ENCODE measurements at regions not wholly inside any gene's neighbourhood (a gene's known extent, or its start where the extent isn't known, plus 50 kb on each side); places are given as distances from the start of the nearest gene placed in this dataset.

DNA sequence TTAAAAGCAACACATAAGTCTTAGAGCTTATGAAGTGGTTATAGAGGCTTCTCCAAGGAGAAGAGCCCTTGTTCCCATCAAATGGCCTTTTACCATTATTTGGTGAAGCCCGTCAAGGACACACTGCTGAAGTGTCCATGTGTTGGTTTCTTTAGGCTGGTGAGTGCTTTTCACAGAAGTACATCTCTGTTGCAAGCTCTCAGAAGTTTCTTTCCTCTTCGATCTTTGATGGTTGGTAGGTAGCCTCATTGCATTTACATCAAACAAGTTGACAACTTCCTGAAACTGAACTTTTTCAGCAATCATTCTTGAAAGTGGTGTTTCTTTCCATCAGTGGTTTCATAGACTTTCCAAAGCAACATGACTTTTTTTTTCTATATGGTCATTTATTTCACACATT lies 465.6 kb downstream of the HDGFL1 start:
- DNase-seq, result no peak
- TF ChIP-seq, protein P1, sequence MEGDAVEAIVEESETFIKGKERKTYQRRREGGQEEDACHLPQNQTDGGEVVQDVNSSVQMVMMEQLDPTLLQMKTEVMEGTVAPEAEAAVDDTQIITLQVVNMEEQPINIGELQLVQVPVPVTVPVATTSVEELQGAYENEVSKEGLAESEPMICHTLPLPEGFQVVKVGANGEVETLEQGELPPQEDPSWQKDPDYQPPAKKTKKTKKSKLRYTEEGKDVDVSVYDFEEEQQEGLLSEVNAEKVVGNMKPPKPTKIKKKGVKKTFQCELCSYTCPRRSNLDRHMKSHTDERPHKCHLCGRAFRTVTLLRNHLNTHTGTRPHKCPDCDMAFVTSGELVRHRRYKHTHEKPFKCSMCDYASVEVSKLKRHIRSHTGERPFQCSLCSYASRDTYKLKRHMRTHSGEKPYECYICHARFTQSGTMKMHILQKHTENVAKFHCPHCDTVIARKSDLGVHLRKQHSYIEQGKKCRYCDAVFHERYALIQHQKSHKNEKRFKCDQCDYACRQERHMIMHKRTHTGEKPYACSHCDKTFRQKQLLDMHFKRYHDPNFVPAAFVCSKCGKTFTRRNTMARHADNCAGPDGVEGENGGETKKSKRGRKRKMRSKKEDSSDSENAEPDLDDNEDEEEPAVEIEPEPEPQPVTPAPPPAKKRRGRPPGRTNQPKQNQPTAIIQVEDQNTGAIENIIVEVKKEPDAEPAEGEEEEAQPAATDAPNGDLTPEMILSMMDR (IDR thresholded peaks at IDR 0.05; ENCODE audit: borderline replicate concordance, extremely low read depth, low read length, poor library complexity, severe bottlenecking), result no peak
- no peak for TF ChIP-seq EZH2 (IDR thresholded peaks at IDR 0.05; ENCODE audit: borderline replicate concordance, low read depth, low read length, severe bottlenecking)
- H3K9me3 ChIP-seq (ENCODE audit: insufficient read depth, low read length, severe bottlenecking), result no peaks in the 10 kb centered on the region

DNA sequence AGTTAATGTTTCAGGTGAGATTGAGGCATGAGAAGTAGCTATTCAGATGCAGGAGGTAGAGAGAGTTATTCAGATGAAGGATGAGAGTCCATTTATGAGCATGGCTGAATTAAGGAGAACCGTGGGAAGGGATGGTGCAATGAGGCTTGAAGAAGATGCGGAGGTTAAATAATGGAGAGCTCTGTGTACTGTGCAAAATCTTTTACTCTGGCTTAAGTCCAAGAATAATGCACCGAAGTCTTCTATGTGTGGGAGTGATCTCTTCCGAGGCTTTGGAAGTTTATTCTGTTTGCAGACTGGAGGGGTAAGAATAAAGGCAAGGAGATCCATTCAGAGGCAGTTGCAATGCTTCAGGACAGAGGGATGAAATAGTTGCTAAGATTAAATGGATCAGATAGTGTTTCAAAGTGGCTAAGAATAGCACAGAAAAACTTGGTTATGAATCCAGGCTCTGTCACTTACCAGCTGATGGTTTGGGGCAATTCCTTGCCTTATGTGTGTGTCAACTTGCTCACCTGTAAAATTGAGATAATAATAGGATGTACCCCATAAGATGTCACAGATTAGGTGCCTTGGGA lies 467.1 kb downstream of the HDGFL1 start:
- no peaks in the 10 kb centered on the region for H3K36me3 ChIP-seq (ENCODE audit: insufficient read depth, low read length)
- H3K4me1 ChIP-seq (ENCODE audit: insufficient read depth, low read length), result no peaks in the 10 kb centered on the region
- H4K20me1 ChIP-seq (ENCODE audit: insufficient read depth, low read length), result no peaks in the 10 kb centered on the region
- DNase-seq, result no peak
- H3K27me3 ChIP-seq (ENCODE audit: insufficient read depth, low read length, poor library complexity), result no peaks in the 10 kb centered on the region
- no peak overlapping the region for H3K4me3 ChIP-seq (ENCODE audit: low read depth in 1 of 2, low read length in 2 of 2)
- H3K79me2 ChIP-seq (ENCODE audit: insufficient read depth, low read length), result no peaks in the 10 kb centered on the region
- TF ChIP-seq EZH2 (IDR thresholded peaks at IDR 0.05; ENCODE audit: borderline replicate concordance, low read depth, low read length, severe bottlenecking), result no peak
- TF ChIP-seq, protein P1 (IDR thresholded peaks at IDR 0.05; ENCODE audit: borderline replicate concordance, extremely low read depth, low read length, poor library complexity, severe bottlenecking), result no peak
- no peak for ATAC-seq (ENCODE audit: insufficient read depth, low read depth)
- H3K9ac ChIP-seq (ENCODE audit: low read depth, low read length), result no peak overlapping the region
- no peak overlapping the region for H3K4me2 ChIP-seq (ENCODE audit: insufficient read depth, low read length)
- no peak overlapping the region for H3K27ac ChIP-seq (ENCODE audit: low read length)
- H3K9me3 ChIP-seq (ENCODE audit: insufficient read depth, low read length, severe bottlenecking), result no peaks in the 10 kb centered on the region
- H2AFZ ChIP-seq (ENCODE audit: low read depth, low read length), result no peak overlapping the region

More for the DNA sequence above, 465.6 kb downstream of the HDGFL1 start:
- H3K27me3 ChIP-seq (ENCODE audit: insufficient read depth, low read length, poor library complexity), result no peaks in the 10 kb centered on the region
- H3K4me1 ChIP-seq (ENCODE audit: insufficient read depth, low read length), result no peaks in the 10 kb centered on the region
- ATAC-seq (ENCODE audit: insufficient read depth, low read depth), result no peak
- no peak overlapping the region for H3K4me3 ChIP-seq (ENCODE audit: low read depth in 1 of 2, low read length in 2 of 2)
- no peaks in the 10 kb centered on the region for H3K36me3 ChIP-seq (ENCODE audit: insufficient read depth, low read length)
- no peak overlapping the region for H3K27ac ChIP-seq (ENCODE audit: low read length)
- no peak overlapping the region; the same call in 1 of the 2 replicates for H2AFZ ChIP-seq (ENCODE audit: low read depth, low read length)
- no peak overlapping the region for H3K4me2 ChIP-seq (ENCODE audit: insufficient read depth, low read length)
- H4K20me1 ChIP-seq (ENCODE audit: insufficient read depth, low read length), result no peaks in the 10 kb centered on the region
- no peaks in the 10 kb centered on the region for H3K79me2 ChIP-seq (ENCODE audit: insufficient read depth, low read length)
- H3K9ac ChIP-seq (ENCODE audit: low read depth, low read length), result no peak overlapping the region

DNA sequence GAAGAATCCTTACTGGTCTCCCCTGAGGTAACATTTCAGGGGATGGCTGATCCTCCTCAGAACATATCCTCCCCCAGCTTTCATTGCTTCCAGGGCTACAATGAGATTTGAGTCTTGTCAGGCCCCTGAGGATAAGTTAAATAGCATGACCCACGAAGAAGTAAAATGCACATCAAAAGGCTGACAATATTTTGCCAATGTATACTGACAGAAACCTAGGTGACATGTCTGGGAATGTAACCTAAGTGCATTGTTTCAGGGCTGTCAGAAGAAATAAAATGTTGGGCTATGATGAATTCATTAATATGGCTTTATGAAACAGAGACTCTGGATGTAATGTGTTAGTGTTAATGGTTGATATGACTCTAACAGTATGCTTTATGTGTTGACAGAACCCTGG lies 471.5 kb downstream of the HDGFL1 start:
- TF ChIP-seq, protein P1 (IDR thresholded peaks at IDR 0.05; ENCODE audit: borderline replicate concordance, extremely low read depth, low read length, poor library complexity, severe bottlenecking), result no peak
- TF ChIP-seq EZH2 (IDR thresholded peaks at IDR 0.05; ENCODE audit: borderline replicate concordance, low read depth, low read length, severe bottlenecking), result no peak
- H3K4me1 ChIP-seq (ENCODE audit: insufficient read depth, low read length), result no peaks in the 10 kb centered on the region
- no peak overlapping the region for H2AFZ ChIP-seq (ENCODE audit: low read depth, low read length)
- DNase-seq, result no peak
- no peak overlapping the region for H3K27ac ChIP-seq (ENCODE audit: low read length)
- H3K36me3 ChIP-seq (ENCODE audit: insufficient read depth, low read length), result no peaks in the 10 kb centered on the region
- H3K9me3 ChIP-seq (ENCODE audit: insufficient read depth, low read length, severe bottlenecking), result no peaks in the 10 kb centered on the region
- no peak overlapping the region for H3K4me2 ChIP-seq (ENCODE audit: insufficient read depth, low read length)
- H3K79me2 ChIP-seq (ENCODE audit: insufficient read depth, low read length), result no peaks in the 10 kb centered on the region
- H3K27me3 ChIP-seq (ENCODE audit: insufficient read depth, low read length, poor library complexity), result no peaks in the 10 kb centered on the region
- no peak overlapping the region for H3K9ac ChIP-seq (ENCODE audit: low read depth, low read length)
- H3K4me3 ChIP-seq (ENCODE audit: low read depth in 1 of 2, low read length in 2 of 2), result no peak overlapping the region
- no peaks in the 10 kb centered on the region for H4K20me1 ChIP-seq (ENCODE audit: insufficient read depth, low read length)
- ATAC-seq (ENCODE audit: insufficient read depth, low read depth), result no peak

Data from DND-41 (cell line).